Ovary (tissue), 3 donors: ENCODE measurements at regions not wholly inside any gene's neighbourhood (a gene's known extent, or its start where the extent isn't known, plus 50 kb on each side); places are given as distances from the start of the nearest gene placed in this dataset.

Source experiments
- POLR2A ChIP-seq: fragments of 450-650 bp; IDR thresholded peaks from one replicate; pipeline ENCODE4 v1.6.1; 2017; ENCODE audit warnings: antibody characterized with exemption, mild to moderate bottlenecking, moderate library complexity
- TF ChIP-seq, protein P1 (sequence below), 3 donors: fragments of 450-650 bp in 2 of 3; fragments of 200-600 bp in 1 of 3; IDR thresholded peaks; one replicate each; pipeline versions ENCODE4 v1.5.1 to v1.8.0; 2016 to 2022; ENCODE audit warnings: antibody characterized with exemption in 3 of 3, mild to moderate bottlenecking in 1 of 3
- donor health status: DM: no; HTN: no; CAD: no.

DNA sequence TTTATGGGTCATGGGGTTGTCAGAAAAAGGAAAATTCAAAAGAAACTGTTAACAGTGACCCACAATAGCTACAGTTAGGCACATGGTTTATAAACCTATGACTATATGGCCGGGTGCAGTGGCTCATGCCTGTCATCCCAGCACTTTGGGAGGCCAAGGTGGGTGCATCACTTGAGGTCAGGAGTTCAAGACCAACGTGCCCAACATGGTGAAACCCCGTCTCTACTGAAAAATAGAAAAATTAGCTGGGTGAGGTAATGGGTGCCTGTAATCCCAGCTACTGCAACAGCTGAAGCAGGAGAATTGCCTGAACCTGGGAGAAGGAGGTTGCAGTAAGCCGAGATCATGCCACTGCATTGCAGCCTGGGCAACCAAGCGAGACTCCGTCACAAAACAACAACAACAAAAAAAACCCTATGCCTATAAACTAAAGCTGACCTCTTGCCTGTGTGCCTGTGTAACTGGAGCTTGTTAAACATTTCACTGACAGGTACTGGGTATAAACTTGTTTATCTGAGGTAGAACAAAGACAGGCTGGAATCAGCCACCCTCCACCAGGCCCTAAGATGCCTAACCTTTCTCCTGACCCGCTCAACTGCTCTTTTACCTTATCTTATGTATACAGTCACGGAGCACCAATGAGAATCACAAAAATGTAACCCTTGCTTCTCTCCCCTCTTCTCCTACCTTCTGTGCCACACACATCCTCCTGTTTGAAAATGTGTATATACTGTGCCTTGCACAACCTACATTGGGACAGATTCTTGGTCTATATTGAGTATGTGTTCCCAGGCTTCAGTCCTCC is 62.9 kb upstream of the ATF7IP2 start:
- TF ChIP-seq, protein P1, sequence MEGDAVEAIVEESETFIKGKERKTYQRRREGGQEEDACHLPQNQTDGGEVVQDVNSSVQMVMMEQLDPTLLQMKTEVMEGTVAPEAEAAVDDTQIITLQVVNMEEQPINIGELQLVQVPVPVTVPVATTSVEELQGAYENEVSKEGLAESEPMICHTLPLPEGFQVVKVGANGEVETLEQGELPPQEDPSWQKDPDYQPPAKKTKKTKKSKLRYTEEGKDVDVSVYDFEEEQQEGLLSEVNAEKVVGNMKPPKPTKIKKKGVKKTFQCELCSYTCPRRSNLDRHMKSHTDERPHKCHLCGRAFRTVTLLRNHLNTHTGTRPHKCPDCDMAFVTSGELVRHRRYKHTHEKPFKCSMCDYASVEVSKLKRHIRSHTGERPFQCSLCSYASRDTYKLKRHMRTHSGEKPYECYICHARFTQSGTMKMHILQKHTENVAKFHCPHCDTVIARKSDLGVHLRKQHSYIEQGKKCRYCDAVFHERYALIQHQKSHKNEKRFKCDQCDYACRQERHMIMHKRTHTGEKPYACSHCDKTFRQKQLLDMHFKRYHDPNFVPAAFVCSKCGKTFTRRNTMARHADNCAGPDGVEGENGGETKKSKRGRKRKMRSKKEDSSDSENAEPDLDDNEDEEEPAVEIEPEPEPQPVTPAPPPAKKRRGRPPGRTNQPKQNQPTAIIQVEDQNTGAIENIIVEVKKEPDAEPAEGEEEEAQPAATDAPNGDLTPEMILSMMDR (IDR thresholded peaks at IDR 0.05), result no peak
- TF ChIP-seq POLR2A, result no peak
